BE2C (cell line): ENCODE measurements at regions not wholly inside any gene's neighbourhood (a gene's known extent, or its start where the extent isn't known, plus 50 kb on each side); places are given as distances from the start of the nearest gene placed in this dataset.

Experiments used
- DNase-seq: peaks from one replicate; pipeline ENCODE4 v3.0.0-alpha.2; 2020
- H3K27me3 ChIP-seq: fragments of 250-450 bp; sonication (Bioruptor Pico); 2 replicates; pipeline ENCODE4 v1.5.1; 2020; ENCODE audit warnings: mild to moderate bottlenecking
- H3K36me3 ChIP-seq: fragments of 250-450 bp; sonication (Bioruptor Pico); 2 replicates; pipeline ENCODE4 v1.5.1; 2020; ENCODE audit warnings: mild to moderate bottlenecking
- H3K4me1 ChIP-seq: fragments of 250-450 bp; sonication (Bioruptor Pico); 2 replicates; pipeline ENCODE4 v1.5.1; 2020
- H3K4me3 ChIP-seq: 2 replicates; pipeline ENCODE4 v1.5.1; 2011; ENCODE audit warnings: low read depth, low read length
- H3K9me3 ChIP-seq: fragments of 250-450 bp; sonication (Bioruptor Pico); 2 replicates; pipeline ENCODE4 v1.5.1; 2020
- CTCF ChIP-seq: IDR thresholded peaks from 2 replicates; pipeline ENCODE4 v1.5.1; 2012; ENCODE audit warnings: mild to moderate bottlenecking, low read depth, low read length

GRCh38 chr12:46892887-46893286 is 67.1 kb upstream of the SLC38A4 start:
- no peaks in the 10 kb centered on the region for H3K9me3 ChIP-seq
- H3K4me1 ChIP-seq: no peaks in the 10 kb centered on the region
- no peak for TF ChIP-seq CTCF
- no peak for DNase-seq
- no peaks in the 10 kb centered on the region for H3K36me3 ChIP-seq
- H3K27me3 ChIP-seq: no peaks in the 10 kb centered on the region
- H3K4me3 ChIP-seq: no peak overlapping the region

- no peak for DNase-seq
- Histone ChIP-seq H3K36me3 (no peaks in the 10 kb centered on the region), H3K27me3 (no peaks in the 10 kb centered on the region), H3K4me1 (no peaks in the 10 kb centered on the region), H3K4me3 (no peak overlapping the region), H3K9me3 (no peaks in the 10 kb centered on the region)
- no peak for TF ChIP-seq CTCF
These were observed 67.6 kb upstream of the SLC38A4 start for GRCh38 chr12:46893434-46893833.

- H3K4me3 ChIP-seq: no peak overlapping the region
- no peaks in the 10 kb centered on the region for H3K4me1 ChIP-seq
- no peaks in the 10 kb centered on the region for H3K27me3 ChIP-seq
- no peak for TF ChIP-seq CTCF
- DNase-seq: no peak
- no peaks in the 10 kb centered on the region for H3K9me3 ChIP-seq
- H3K36me3 ChIP-seq: no peaks in the 10 kb centered on the region
These were observed 69.9 kb upstream of the SLC38A4 start for GRCh38 chr12:46895726-46896125.

- no peaks in the 10 kb centered on the region for H3K27me3 ChIP-seq
- no peaks in the 10 kb centered on the region for H3K4me1 ChIP-seq
- DNase-seq: no peak
- no peak for TF ChIP-seq CTCF
- H3K4me3 ChIP-seq: no peak overlapping the region
- H3K36me3 ChIP-seq: no peaks in the 10 kb centered on the region
- no peaks in the 10 kb centered on the region for H3K9me3 ChIP-seq
These were observed 70.9 kb upstream of the SLC38A4 start for GRCh38 chr12:46896680-46897079.

- no peaks in the 10 kb centered on the region for H3K4me1 ChIP-seq
- no peak overlapping the region for H3K4me3 ChIP-seq
- H3K9me3 ChIP-seq: no peaks in the 10 kb centered on the region
- DNase-seq: no peak
- no peaks in the 10 kb centered on the region for H3K36me3 ChIP-seq
- no peak for TF ChIP-seq CTCF
- no peaks in the 10 kb centered on the region for H3K27me3 ChIP-seq
These were observed 72.5 kb upstream of the SLC38A4 start for GRCh38 chr12:46898152-46898931.

- Histone ChIP-seq H3K9me3 (no peaks in the 10 kb centered on the region), H3K4me3 (no peak overlapping the region), H3K36me3 (no peaks in the 10 kb centered on the region), H3K4me1 (no peaks in the 10 kb centered on the region), H3K27me3 (no peaks in the 10 kb centered on the region)
- DNase-seq: no peak
- no peak for TF ChIP-seq CTCF
These were observed 73.2 kb upstream of the SLC38A4 start for GRCh38 chr12:46898989-46899388.
